COLO668 (cell line): ENCODE measurements at regions not wholly inside any gene's neighbourhood (a gene's known extent, or its start where the extent isn't known, plus 50 kb on each side); places are given as distances from the start of the nearest gene placed in this dataset.
A peak's percentile ranks its signal among the peaks of the same experiment; 100 is the strongest.
"Not testable (repeated sequence)": the region's sequence is repeated elsewhere in the genome, so short reads cannot be mapped to it uniquely, and the experiment has no call there.

Experiments
- DNase-seq: peaks from one replicate; lab custom pipeline; 2025; ENCODE audit not compliant: unreplicated experiment; lab: John Stamatoyannopoulos, UW

DNA sequence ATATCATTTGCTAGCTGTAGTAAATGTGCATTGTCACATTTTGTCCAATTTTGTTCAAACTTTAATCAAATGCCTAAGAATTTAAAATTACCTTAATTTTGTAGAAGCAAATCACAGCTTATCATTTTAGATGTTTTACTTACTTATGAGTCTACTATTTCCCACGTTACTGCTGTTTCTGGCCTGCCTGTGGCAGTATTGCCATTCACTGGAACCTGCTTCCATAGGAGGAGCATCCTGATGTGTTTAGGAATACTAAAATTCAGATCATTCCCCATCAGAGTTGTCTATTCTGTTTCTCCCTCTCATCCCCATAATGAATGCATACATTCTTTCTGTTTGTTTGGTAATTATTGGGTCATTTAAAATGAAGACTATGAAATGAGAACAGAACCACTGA, 119.5 kb upstream of the SNRPN start:
- DNase-seq: no peak

- no peak for DNase-seq
These were observed 106.7 kb upstream of the SNRPN start for GRCh38 chr15:24848050-24848449.

DNA sequence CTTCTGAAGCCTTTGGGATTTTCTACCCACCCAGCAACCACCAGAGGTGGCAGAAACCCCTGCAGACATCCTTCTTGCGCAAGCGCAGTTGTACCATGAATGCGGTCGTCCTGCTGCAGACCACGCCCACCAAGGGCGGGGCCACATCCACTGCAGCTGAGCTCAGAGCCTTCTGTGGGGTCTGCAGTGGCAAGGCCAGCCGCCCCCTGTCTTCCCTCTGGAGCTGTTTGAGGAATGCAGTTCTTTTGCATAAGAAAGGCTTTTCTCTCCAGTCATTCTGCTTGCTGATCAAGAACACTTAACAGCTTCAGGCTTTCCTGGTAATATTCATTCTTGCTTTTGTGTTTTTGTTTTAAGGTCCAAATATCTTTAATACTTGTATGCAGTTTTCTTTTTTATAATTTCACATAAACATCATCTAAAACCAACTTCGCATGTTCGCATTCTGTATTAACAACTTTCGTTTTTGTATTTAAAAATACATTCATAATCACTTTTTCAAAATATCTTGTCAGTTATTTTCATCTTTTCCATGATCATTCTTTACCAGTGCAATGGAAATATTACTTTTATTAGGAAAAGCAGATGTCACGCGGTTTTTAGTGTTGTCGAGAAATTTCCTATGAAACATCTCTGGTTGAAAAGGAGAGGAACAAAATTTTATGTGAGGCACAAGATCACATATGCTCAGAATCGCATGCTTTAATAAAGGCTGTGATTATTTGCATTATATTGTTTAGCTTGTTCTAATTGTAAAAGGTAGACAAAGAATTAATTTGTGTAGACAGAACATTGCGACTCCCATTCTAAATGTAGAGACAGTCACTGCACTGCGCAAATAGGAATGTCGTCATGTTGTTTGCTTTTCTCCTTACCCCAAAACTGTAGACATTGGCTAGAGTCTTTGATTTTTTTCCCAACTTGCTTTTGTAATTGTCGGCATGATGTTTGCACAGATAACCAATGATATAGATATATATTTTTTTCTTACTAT, 98.1 kb upstream of the SNRPN start:
- no peak for DNase-seq

DNA sequence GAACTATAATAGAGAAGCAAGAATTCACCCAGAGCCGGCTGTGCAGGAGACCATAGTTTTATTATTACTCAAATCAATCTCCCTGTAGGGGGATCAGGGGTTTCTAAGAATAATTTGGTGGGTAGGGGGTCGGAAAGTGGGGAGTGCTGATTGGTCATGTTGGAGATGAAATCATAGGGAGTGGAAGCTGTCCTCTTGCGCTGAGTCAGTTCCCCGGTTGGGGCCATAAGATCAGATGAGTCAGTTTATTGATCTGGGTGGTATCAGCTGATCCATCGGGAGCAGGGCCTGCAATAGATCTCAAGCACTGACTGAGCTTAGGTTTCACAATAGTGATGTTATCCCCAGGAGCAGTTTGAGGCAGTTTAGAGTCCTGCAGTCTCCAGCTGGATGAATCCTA, 97.0 kb upstream of the SNRPN start:
- no peak for DNase-seq

- not testable (repeated sequence) for DNase-seq
These were observed 96.6 kb upstream of the SNRPN start for GRCh38 chr15:24858183-24858582.

DNA sequence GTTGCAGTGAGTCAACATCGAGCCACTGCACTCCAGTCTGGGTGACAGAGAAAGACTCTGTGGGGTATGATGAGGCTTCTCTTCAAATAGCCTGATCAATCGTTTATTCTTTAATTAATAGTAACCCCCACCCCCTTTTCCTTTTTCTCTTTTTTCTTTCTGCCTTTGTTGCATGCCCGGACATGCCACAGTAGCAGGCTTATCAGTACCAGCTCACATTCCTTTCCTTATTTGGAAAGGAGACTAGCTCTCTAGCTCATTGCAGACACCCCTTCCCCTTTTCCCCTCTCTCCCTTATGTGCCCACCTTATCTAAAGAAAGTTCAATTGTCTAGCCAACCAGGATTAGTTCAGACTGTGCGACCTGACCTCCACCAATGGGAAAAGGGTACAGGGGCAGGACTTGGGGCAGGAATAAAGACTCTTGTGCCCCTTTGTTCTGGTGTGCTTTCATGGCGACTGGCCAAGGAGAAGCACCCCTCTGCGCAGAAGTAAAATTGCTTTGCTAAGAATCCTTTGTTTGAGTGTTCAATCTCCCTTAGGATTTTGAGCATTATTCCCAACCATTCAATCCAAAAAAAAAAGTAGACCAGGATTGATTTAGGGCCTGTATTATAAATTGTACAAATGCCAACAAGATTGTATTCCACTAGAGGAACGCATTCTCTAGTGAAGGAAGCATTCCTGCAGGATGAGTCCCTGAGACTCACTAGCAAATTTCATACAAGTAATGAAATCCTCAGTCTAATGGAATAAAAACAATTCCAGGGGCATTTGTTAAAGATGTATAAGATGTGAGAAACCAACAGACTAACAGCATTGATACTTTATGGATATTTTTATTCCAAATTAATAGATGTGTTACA, 95.8 kb upstream of the SNRPN start:
- DNase-seq: no peak

DNA sequence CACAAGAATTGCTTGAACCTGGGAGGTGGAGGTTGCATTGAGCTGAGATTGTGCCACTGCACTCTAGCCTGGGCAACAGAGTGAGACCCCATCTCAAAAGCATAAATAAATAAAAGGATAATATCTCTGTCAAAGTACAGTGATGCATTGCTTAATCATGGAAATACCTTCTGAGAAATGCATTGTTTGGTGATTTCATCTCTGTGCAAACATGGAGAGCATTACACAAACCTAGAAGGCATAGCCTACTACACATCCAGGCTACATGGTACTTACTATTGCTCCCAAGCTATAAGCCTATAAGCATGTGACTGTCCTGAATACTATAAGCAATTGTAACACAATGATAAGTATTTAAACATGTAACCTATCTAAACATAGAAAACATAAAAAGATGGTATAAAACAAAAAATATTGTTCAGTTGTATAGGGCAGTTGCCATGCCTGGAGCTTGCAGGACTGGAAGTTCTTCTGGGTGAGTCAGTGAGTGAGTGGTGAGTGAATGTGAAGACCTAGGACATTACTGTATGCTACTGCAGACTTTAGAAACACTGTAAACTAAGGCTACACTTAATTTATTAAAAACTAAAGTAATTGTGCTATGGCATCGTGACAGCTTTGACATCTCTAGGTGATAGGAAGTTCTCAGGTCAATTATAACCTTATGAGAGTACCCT, 93.6 kb upstream of the SNRPN start:
- no peak for DNase-seq

GRCh38 chr15:24862726-24863521, 91.9 kb upstream of the SNRPN start:
- DNase-seq: no peak

DNA sequence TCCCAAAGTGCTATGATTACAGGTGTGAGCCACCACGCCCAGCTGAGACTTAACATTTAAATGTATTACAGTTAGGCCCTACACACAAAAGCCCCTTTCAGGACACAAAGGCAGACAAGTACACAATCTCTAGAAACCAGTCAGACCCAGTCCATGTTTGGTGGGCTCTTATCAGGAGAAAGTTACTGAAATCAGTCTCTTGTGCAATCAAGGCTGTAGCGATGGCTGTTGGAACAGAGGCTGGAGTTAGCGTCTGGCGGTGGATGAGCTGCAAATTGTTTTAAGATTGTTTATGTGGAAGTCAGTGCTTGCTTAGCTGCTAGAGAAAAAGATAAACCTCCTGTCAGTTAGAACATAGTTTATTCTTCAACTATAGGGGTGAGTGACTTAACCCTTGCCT, 89.5 kb upstream of the SNRPN start:
- no peak for DNase-seq

DNA sequence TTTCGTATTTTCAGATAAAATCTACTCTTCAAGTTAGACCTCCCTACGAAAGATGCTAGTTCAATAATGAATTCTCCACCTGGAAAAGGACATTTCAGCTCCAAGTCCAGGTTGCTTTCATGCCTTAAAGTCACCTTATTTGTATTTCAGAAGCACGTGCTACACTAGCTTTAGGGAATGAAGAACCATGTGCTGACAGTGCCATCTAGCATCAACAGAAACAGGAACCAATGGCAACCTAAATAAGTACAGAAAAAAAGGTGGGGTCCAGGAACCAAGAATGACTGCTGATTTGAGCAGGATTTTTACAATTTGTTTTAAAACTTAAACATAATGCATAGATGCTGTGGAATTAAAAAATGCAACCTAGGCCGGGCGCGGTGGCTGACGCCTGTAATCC, 77.6 kb upstream of the SNRPN start:
- no peak for DNase-seq

DNA sequence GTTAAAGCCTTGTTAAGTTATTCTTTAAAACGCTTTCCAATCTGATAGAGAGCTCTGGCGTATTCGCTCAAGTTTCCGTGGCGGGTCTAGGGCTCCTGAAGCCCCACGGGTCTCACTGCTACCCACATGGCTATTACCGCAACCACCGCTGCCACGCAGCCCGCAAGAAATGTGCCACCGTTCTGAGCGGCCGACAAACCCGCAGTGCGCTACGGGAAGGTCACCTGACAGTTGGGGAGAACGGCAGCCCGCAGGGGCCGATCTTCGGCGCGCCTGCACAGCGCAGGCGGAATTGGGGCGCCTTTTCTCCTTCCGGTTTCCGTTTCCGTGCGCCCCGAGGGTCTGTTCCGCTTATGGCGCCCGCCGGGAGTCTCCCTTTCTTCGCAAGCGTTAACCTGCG, 76.6 kb upstream of the SNRPN start:
- peak; percentile 75 for DNase-seq

GRCh38 chr15:24879492-24879891, 75.3 kb upstream of the SNRPN start:
- DNase-seq: no peak

DNA sequence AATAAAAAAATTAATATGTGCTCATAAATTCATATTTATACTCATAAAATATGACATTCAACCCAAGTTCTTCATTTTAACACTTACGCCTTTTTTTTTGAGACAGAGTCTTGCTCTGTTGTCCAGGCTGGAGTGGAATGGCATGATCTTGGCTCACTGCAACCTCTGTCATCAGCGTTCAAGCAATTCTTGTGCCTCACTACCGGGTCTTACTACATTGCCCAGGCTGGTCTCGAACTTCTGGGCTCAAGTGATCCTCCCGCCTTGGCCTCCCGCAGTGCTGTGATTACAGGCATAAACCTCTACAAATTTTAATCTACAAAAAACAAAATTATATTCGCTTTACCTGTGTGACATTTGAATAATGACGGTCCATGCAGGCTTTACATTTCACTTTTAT, 74.1 kb upstream of the SNRPN start:
- DNase-seq: no peak

DNA sequence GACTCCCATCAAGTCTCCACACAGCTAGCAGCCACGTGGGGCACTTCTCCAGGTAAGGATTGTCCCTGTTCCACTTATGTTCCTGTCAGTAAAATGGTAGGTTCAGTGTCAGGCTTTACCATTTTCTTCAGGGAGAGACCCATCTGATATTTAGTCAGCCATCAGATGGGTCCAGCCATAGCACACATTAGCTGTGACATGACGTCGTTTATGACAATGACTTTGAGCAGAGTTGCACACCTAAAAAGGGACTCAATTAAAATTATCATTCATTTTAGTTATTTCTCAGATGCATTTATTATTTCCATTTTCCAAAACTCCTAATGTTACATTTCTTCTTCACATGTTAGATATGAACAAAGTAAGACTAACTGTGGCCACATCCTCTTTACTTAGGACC, 68.2 kb upstream of the SNRPN start:
- DNase-seq: no peak

DNA sequence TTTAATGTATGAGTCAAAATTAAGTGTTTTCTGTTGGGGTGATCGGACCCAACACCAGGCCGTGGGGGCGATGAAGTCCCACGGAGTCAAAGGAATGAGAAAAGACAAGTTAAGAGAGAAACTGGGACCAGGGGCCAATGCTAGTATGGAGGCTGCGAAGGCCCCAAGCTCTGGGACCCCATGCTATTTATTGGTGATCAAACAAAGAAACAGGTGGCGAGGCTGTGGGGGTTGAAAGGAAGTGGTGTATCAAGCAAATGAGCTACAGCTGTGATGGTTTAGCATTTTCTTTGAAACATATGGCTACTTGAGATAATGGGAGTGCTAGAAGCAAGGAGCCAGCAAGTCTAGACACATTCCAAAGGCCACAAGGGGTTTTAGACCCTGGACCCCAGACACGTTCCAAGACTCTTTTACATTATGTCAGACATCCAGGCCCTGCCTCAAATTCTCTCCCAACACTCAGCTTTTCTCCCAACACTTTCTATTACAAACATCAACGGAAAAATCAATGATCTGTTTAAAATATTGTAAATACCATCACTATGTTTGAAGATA, 56.0 kb upstream of the SNRPN start:
- DNase-seq: no peak

GRCh38 chr15:24899367-24899766, 55.4 kb upstream of the SNRPN start:
- no peak for DNase-seq

GRCh38 chr15:24899795-24900194, 55.0 kb upstream of the SNRPN start:
- no peak for DNase-seq

- no peak for DNase-seq
These were observed 53.4 kb upstream of the SNRPN start for GRCh38 chr15:24901409-24901808.
